Osteocyte (in vitro differentiated cells): ENCODE measurements at regions not wholly inside any gene's neighbourhood (a gene's known extent, or its start where the extent isn't known, plus 50 kb on each side); places are given as distances from the start of the nearest gene placed in this dataset.

ENCODE experiments used
- DNase-seq: peaks from one replicate; pipeline ENCODE4 v3.0.0; 2021; ENCODE audit warnings: mixed read lengths; ENCODE audit not compliant: unreplicated experiment; ENCODE audit errors: extremely low spot score
- H3K27ac Mint-ChIP-seq: one replicate; pipeline ENCODE4 v1.8.0; 2021; ENCODE audit warnings: mild to moderate bottlenecking, mixed read lengths; ENCODE audit not compliant: unreplicated experiment
- H3K27me3 Mint-ChIP-seq: one replicate; pipeline ENCODE4 v1.8.0; 2021; ENCODE audit warnings: mixed read lengths; ENCODE audit not compliant: unreplicated experiment
- H3K36me3 Mint-ChIP-seq: one replicate; pipeline ENCODE4 v1.8.0; 2021; ENCODE audit warnings: mixed read lengths; ENCODE audit not compliant: unreplicated experiment
- H3K4me1 Mint-ChIP-seq: one replicate; pipeline ENCODE4 v1.8.0; 2021; ENCODE audit warnings: mixed read lengths; ENCODE audit not compliant: unreplicated experiment
- H3K4me3 Mint-ChIP-seq: one replicate; pipeline ENCODE4 v1.8.0; 2021; ENCODE audit warnings: mild to moderate bottlenecking, moderate library complexity, mixed read lengths; ENCODE audit not compliant: unreplicated experiment
- H3K9me3 Mint-ChIP-seq: one replicate; pipeline ENCODE4 v1.8.0; 2021; ENCODE audit warnings: mixed read lengths; ENCODE audit not compliant: unreplicated experiment
- CTCF ChIP-seq: fragments of 200-600 bp; sonication (generic); IDR thresholded peaks from 2 replicates; pipeline ENCODE4 v1.5.0; 2021; ENCODE audit warnings: antibody characterized with exemption, mild to moderate bottlenecking, moderate library complexity

GRCh38 chr2:47675196-47675825 is 104.5 kb upstream of the KCNK12 start:
- H3K9me3 Mint-ChIP-seq = no peaks in the 10 kb centered on the region

GRCh38 chr2:47666332-47666731 is 95.5 kb upstream of the KCNK12 start:
- Mint-ChIP-seq H3K9me3 (no peaks in the 10 kb centered on the region), H3K36me3 (no peaks in the 10 kb centered on the region), H3K4me1 (no peaks in the 10 kb centered on the region), H3K27me3 (peaks cover 18% of the 10 kb centered on the region), H3K27ac (no peak overlapping the region), H3K4me3 (no peak overlapping the region)
- no peak for TF ChIP-seq CTCF
- no peak for DNase-seq

More at GRCh38 chr2:47675196-47675825, 104.5 kb upstream of the KCNK12 start:
- DNase-seq = no peak
- no peaks in the 10 kb centered on the region for H3K36me3 Mint-ChIP-seq
- H3K4me3 Mint-ChIP-seq = no peak overlapping the region
- H3K27ac Mint-ChIP-seq = no peak overlapping the region
- peaks cover 27% of the 10 kb centered on the region for H3K27me3 Mint-ChIP-seq
- TF ChIP-seq CTCF = no peak
- no peaks in the 10 kb centered on the region for H3K4me1 Mint-ChIP-seq

GRCh38 chr2:47664817-47665216 is 94.0 kb upstream of the KCNK12 start:
- Mint-ChIP-seq H3K4me1 (no peaks in the 10 kb centered on the region), H3K4me3 (no peak overlapping the region), H3K27ac (no peak overlapping the region), H3K36me3 (no peaks in the 10 kb centered on the region), H3K9me3 (no peaks in the 10 kb centered on the region), H3K27me3 (peaks cover 18% of the 10 kb centered on the region)
- TF ChIP-seq CTCF = no peak
- DNase-seq = no peak

- H3K27ac Mint-ChIP-seq = no peak overlapping the region
These were observed 91.8 kb upstream of the KCNK12 start for GRCh38 chr2:47662552-47662951.

GRCh38 chr2:47661310-47661709 is 90.5 kb upstream of the KCNK12 start:
- no peak overlapping the region for H3K27ac Mint-ChIP-seq
- H3K27me3 Mint-ChIP-seq = peaks cover 18% of the 10 kb centered on the region
- no peaks in the 10 kb centered on the region for H3K9me3 Mint-ChIP-seq
- H3K4me1 Mint-ChIP-seq = no peaks in the 10 kb centered on the region
- no peaks in the 10 kb centered on the region for H3K36me3 Mint-ChIP-seq
- TF ChIP-seq CTCF = no peak
- no peak overlapping the region for H3K4me3 Mint-ChIP-seq
- no peak for DNase-seq

More at GRCh38 chr2:47662552-47662951, 91.8 kb upstream of the KCNK12 start:
- Mint-ChIP-seq H3K27me3 (peaks cover 20% of the 10 kb centered on the region), H3K36me3 (no peaks in the 10 kb centered on the region), H3K4me3 (no peak overlapping the region), H3K4me1 (no peaks in the 10 kb centered on the region), H3K9me3 (no peaks in the 10 kb centered on the region)
- DNase-seq = no peak
- no peak for TF ChIP-seq CTCF
